ENCODE measurements at regions not wholly inside any gene's neighbourhood (a gene's known extent, or its start where the extent isn't known, plus 50 kb on each side); places are given as distances from the start of the nearest gene placed in this dataset.

DNA sequence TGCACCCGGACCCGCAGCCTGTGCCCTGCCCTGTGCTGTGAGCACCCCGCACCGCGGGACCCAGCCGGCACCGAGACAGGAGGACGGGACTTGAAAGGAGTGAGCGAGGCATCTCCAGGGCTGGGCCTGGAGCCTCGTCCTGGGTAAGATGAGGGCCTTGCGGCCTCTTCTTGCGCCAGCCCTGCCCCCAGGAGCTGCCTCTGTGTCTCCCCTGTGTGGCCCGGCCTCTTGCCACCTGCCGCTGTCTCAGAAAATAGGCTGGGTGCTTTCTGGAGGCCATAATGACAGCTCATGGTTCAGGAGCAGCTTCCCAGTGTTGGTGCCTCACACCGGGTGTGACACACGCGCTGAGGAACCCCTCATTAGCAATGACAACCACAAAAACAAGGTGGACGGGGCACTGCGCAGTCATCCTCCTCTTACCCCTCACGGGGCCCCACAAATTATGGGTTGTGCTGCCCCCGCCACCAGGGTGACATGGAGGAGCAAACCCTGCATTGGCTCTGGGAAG, 161.5 kb upstream of the C1orf174 start:
- Mint-ChIP-seq H3K9me3 (ENCODE audit: unreplicated experiment) (peaks cover 3% of the 10 kb centered on the region), H3K36me3 (ENCODE audit: low read depth, unreplicated experiment) (no peaks in the 10 kb centered on the region), H3K4me3 (ENCODE audit: unreplicated experiment) (no peak overlapping the region), H3K4me1 (ENCODE audit: unreplicated experiment) (no peaks in the 10 kb centered on the region), H3K27ac (ENCODE audit: unreplicated experiment) (no peak overlapping the region), H3K27me3 (ENCODE audit: unreplicated experiment) (peaks cover 4% of the 10 kb centered on the region)
- TF ChIP-seq, protein P1, sequence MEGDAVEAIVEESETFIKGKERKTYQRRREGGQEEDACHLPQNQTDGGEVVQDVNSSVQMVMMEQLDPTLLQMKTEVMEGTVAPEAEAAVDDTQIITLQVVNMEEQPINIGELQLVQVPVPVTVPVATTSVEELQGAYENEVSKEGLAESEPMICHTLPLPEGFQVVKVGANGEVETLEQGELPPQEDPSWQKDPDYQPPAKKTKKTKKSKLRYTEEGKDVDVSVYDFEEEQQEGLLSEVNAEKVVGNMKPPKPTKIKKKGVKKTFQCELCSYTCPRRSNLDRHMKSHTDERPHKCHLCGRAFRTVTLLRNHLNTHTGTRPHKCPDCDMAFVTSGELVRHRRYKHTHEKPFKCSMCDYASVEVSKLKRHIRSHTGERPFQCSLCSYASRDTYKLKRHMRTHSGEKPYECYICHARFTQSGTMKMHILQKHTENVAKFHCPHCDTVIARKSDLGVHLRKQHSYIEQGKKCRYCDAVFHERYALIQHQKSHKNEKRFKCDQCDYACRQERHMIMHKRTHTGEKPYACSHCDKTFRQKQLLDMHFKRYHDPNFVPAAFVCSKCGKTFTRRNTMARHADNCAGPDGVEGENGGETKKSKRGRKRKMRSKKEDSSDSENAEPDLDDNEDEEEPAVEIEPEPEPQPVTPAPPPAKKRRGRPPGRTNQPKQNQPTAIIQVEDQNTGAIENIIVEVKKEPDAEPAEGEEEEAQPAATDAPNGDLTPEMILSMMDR (IDR thresholded peaks at IDR 0.05; ENCODE audit: unreplicated experiment), result no peak
- no peak for DNase-seq (ENCODE audit: low spot score)

DNA sequence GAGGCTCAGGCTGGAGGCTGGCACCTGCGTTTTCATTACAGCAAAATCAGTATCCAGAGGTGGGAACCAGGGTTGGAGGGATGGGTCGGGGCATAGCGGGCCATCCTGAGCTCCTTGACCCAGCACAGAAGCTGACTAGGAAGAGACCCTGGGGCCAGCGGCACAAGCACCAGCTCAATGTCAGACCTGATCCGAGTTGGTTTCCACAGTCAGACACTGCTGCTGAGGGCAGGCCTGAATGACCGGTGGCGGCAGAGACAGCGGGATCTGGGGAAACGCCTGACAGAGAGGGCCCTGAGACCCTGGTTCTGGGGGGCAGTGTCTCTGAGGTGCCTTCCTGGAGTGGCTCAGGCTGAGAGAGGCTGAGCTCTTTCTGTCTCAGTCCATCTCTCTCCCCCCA, 162.0 kb upstream of the C1orf174 start:
- DNase-seq (ENCODE audit: low spot score), result no peak
- TF ChIP-seq, protein P1 (IDR thresholded peaks at IDR 0.05; ENCODE audit: unreplicated experiment), result no peak
- Mint-ChIP-seq H3K27me3 (ENCODE audit: unreplicated experiment) (peaks cover 4% of the 10 kb centered on the region), H3K4me1 (ENCODE audit: unreplicated experiment) (no peaks in the 10 kb centered on the region), H3K4me3 (ENCODE audit: unreplicated experiment) (no peak overlapping the region), H3K36me3 (ENCODE audit: low read depth, unreplicated experiment) (no peaks in the 10 kb centered on the region), H3K9me3 (ENCODE audit: unreplicated experiment) (no peaks in the 10 kb centered on the region), H3K27ac (ENCODE audit: unreplicated experiment) (no peak overlapping the region)

DNA sequence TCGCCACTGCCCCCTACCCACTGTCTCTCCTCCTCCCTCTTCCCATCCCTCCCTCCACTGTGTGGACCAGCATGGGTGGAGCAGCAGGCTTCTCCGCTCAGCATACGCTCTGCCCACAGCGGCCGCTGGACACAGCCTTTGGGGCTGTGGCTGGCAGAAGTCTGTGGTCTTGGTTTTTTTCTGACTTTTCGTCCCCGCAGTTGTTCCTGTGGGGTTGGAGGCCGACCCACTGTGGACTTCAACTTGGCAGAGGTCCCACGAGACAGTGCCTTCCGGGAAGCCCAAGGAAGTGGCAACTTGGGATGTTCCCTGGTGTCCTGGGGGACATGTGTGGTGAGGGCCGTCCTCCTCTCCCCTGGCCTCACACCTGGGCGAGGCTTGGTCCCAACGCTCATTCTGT, 162.5 kb upstream of the C1orf174 start:
- Mint-ChIP-seq H3K4me1 (ENCODE audit: unreplicated experiment) (no peaks in the 10 kb centered on the region), H3K9me3 (ENCODE audit: unreplicated experiment) (no peaks in the 10 kb centered on the region), H3K27ac (ENCODE audit: unreplicated experiment) (no peak overlapping the region), H3K4me3 (ENCODE audit: unreplicated experiment) (no peak overlapping the region), H3K27me3 (ENCODE audit: unreplicated experiment) (peaks cover 4% of the 10 kb centered on the region), H3K36me3 (ENCODE audit: low read depth, unreplicated experiment) (no peaks in the 10 kb centered on the region)
- DNase-seq (ENCODE audit: low spot score), result no peak
- TF ChIP-seq, protein P1 (IDR thresholded peaks at IDR 0.05; ENCODE audit: unreplicated experiment), result no peak

DNA sequence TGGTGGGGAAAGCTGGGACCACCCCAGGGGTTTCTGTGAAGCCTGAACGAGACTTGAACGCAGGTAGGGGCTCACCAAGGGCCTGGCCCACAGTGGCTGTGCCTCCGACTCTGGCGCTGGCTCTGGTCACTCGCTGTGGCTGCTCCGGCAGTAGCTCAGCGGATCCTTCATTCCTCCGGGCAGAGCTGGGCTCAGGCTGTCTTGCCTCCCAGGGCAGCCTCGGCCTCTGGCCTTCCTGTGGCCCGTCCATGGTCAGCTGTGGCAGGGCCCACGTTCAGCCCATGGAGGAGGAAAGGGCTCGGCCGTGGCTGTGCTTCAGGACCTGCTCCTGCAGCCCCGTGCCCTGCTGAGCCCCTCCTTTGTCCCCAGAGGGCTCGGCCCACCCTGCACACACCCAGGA, 162.9 kb upstream of the C1orf174 start:
- H3K4me3 Mint-ChIP-seq (ENCODE audit: unreplicated experiment), result no peak overlapping the region
- no peaks in the 10 kb centered on the region for H3K9me3 Mint-ChIP-seq (ENCODE audit: unreplicated experiment)
- H3K27ac Mint-ChIP-seq (ENCODE audit: unreplicated experiment), result no peak overlapping the region
- peaks cover 4% of the 10 kb centered on the region for H3K27me3 Mint-ChIP-seq (ENCODE audit: unreplicated experiment)
- H3K4me1 Mint-ChIP-seq (ENCODE audit: unreplicated experiment), result no peaks in the 10 kb centered on the region
- H3K36me3 Mint-ChIP-seq (ENCODE audit: low read depth, unreplicated experiment), result no peaks in the 10 kb centered on the region
- no peak for DNase-seq (ENCODE audit: low spot score)
- TF ChIP-seq, protein P1 (IDR thresholded peaks at IDR 0.05; ENCODE audit: unreplicated experiment), result no peak

DNA sequence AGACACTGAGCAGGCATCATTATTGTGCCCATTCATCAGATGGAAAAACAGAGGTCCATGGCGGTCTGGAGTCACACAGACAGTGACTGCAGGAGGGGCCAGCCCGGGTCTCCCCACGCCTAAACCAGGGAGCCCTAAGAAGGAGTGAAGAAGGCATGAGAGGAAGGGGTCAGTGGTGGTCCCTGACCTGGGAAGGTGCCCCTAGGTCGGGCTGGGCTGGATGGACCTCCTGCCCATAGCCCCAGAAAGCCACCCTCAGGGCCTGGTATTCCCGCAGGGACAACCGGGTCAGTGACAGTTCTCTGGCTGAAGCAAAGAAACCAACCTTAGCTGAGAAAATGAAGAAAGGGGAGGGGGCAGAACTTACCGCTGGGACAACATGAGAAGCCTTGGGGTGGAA, 163.4 kb upstream of the C1orf174 start:
- H3K27ac Mint-ChIP-seq (ENCODE audit: unreplicated experiment), result no peak overlapping the region
- no peak overlapping the region for H3K4me3 Mint-ChIP-seq (ENCODE audit: unreplicated experiment)
- no peaks in the 10 kb centered on the region for H3K36me3 Mint-ChIP-seq (ENCODE audit: low read depth, unreplicated experiment)
- DNase-seq (ENCODE audit: low spot score), result no peak
- TF ChIP-seq, protein P1 (IDR thresholded peaks at IDR 0.05; ENCODE audit: unreplicated experiment), result no peak
- H3K4me1 Mint-ChIP-seq (ENCODE audit: unreplicated experiment), result no peaks in the 10 kb centered on the region
- no peaks in the 10 kb centered on the region for H3K9me3 Mint-ChIP-seq (ENCODE audit: unreplicated experiment)
- H3K27me3 Mint-ChIP-seq (ENCODE audit: unreplicated experiment), result peaks cover 4% of the 10 kb centered on the region
